ENCODE measurements at regions not wholly inside any gene's neighbourhood (a gene's known extent, or its start where the extent isn't known, plus 50 kb on each side); places are given as distances from the start of the nearest gene placed in this dataset.
A peak's percentile ranks its signal among the peaks of the same experiment; 100 is the strongest.

- DNase-seq (no peak), ATAC-seq (ENCODE audit: low read depth) (no peak)
- Histone ChIP-seq H2AK5ac (ENCODE audit: low read depth, low read length) (peak overlapping the region; percentile 79), H2AFZ (replicated peaks; ENCODE audit: low read length, poor library complexity) (no peak overlapping the region), H3K27me3 (ENCODE audit: control insufficient read depth, insufficient read depth, low read length) (no peaks in the 10 kb centered on the region), H3K36me3 (ENCODE audit: control insufficient read depth, insufficient read depth, low read length) (no peaks in the 10 kb centered on the region), H4K5ac (ENCODE audit: low read depth, low read length) (peak overlapping the region; percentile 97), H4K20me1 (ENCODE audit: insufficient read depth, low read length) (no peaks in the 10 kb centered on the region), H2BK120ac (ENCODE audit: low read depth, low read length) (peak overlapping the region; percentile 91), H3K4ac (ENCODE audit: low read depth, low read length) (peak overlapping the region; percentile 77), H4K91ac (ENCODE audit: insufficient read depth, low read depth, low read length) (peak overlapping the region; percentile 82), H3K23ac (ENCODE audit: low read depth, low read length) (no peak overlapping the region; the same call in 1 of the 2 replicates), H3K9ac (ENCODE audit: low read depth, low read length) (no peak overlapping the region), H3K4me1 (ENCODE audit: control insufficient read depth, insufficient read depth, low read length) (peaks cover 25% of the 10 kb centered on the region), H3K56ac (ENCODE audit: extremely low read depth, insufficient read depth, low read length) (no peak overlapping the region), H3K79me1 (ENCODE audit: low read depth in 1 of 2, low read length in 2 of 2) (peaks cover 0 to 8% of the 10 kb centered on the region in 2 experiments; a peak in 2 of 4 replicates), H2BK15ac (ENCODE audit: low read depth, low read length) (peak overlapping the region; percentile 90; the same call in 2 of the 3 replicates), H2BK5ac (ENCODE audit: low read depth, low read length, poor library complexity, severe bottlenecking) (peak overlapping the region; percentile 60), H3K27ac (ENCODE audit: insufficient read depth, low read length) (peak overlapping the region; percentile 56; the same call in 1 of the 2 replicates), H3K4me2 (ENCODE audit: low read depth, low read length) (no peak overlapping the region), H3K18ac (ENCODE audit: low read depth, low read length) (peak overlapping the region; percentile 98), H2BK20ac (ENCODE audit: low read depth, low read length) (peak overlapping the region; percentile 72), H3K9me3 (ENCODE audit: control insufficient read depth, insufficient read depth, low read length) (no peaks in the 10 kb centered on the region), H4K8ac (ENCODE audit: low read depth in 2 of 2, low read length in 2 of 2) (peak overlapping the region; percentile 49 to 81), H2AK9ac (replicated peaks; ENCODE audit: low read depth, low read length, poor library complexity) (no peak overlapping the region), H3K4me3 (ENCODE audit: insufficient read depth, low read depth, low read length) (no peak overlapping the region), H3K14ac (replicated peaks; ENCODE audit: low read depth, low read length) (peak overlapping the region; percentile 89), H3K9me1 (ENCODE audit: insufficient read depth, low read length) (peaks cover 13% of the 10 kb centered on the region)
- 30% methylated on average over 3 of the region's 3 CpGs; no CpG with 5 or more reads in 1 of the 2 experiments for WGBS, 2 experiments (ENCODE audit: extremely low coverage in 2 of 2, insufficient read length in 1 of 2)
- no TSS peak for BruUV-seq (replicated peaks)
- POLR2A ChIA-PET (ENCODE audit: unreplicated experiment): no interaction called here
- intact Hi-C loops (cut with micrococcal nuclease): no loop called here
- dilution Hi-C loops (cut with HindIII; ENCODE audit: low sequenced_read_pairs, unreplicated experiment): no loop called here
- CTCF ChIA-PET: no interaction called here
- TF ChIP-seq MAZ (IDR thresholded peaks at IDR 0.05; ENCODE audit: borderline replicate concordance, low read depth, low read length): no peak
- TF ChIP-seq NFE2L2 (IDR thresholded peaks at IDR 0.05; ENCODE audit: low read depth, low read length): no peak
- TF ChIP-seq SMC3 (IDR thresholded peaks at IDR 0.05; ENCODE audit: low read depth, low read length): no peak
- TF ChIP-seq POLR2A (IDR thresholded peaks at IDR 0.05; ENCODE audit: low read depth, low read length): no peak
- no peak for TF ChIP-seq CTCF (conservative IDR thresholded peaks at IDR 0.05; ENCODE audit: low read depth, low read length)
- TF ChIP-seq RFX5 (IDR thresholded peaks at IDR 0.05; ENCODE audit: low read depth, low read length): no peak
- TF ChIP-seq FOS (IDR thresholded peaks at IDR 0.05; ENCODE audit: low read depth, low read length): no peak
- no peak for TF ChIP-seq CEBPB (IDR thresholded peaks at IDR 0.05; ENCODE audit: low read depth, low read length)
- TF ChIP-seq MAFK (IDR thresholded peaks at IDR 0.05; ENCODE audit: low read depth, low read length): no peak
- TF ChIP-seq ELK1 (IDR thresholded peaks at IDR 0.05; ENCODE audit: borderline replicate concordance, low read depth, low read length): no peak
- TF ChIP-seq BHLHE40 (IDR thresholded peaks at IDR 0.05; ENCODE audit: low read depth, low read length): no peak
- no peak for TF ChIP-seq CHD1 (IDR thresholded peaks at IDR 0.05; ENCODE audit: low read depth, low read length)
- no peak for TF ChIP-seq RAD21 (IDR thresholded peaks at IDR 0.05; ENCODE audit: low read length)
- TF ChIP-seq USF2 (IDR thresholded peaks at IDR 0.05; ENCODE audit: low read depth, low read length): no peak
- no peak for TF ChIP-seq RCOR1 (IDR thresholded peaks at IDR 0.05; ENCODE audit: insufficient replicate concordance, low read length)
- TF ChIP-seq MXI1 (IDR thresholded peaks at IDR 0.05; ENCODE audit: borderline replicate concordance, low read depth, low read length): no peak
- in situ Hi-C loops (cut with MboI; ENCODE audit: low sequenced_read_pairs): loop anchor here (25.0 kb wide), 1 partner anchor 280 kb away; the partner anchor contains the start of gene TCF21
These were observed 282.1 kb upstream of the TCF21 start for GRCh38 chr6:133606852-133607251.

All from IMR-90 (cell line).